DOHH2 (cell line): ENCODE measurements at regions not wholly inside any gene's neighbourhood (a gene's known extent, or its start where the extent isn't known, plus 50 kb on each side); places are given as distances from the start of the nearest gene placed in this dataset.
"Not testable (repeated sequence)": the region's sequence is repeated elsewhere in the genome, so short reads cannot be mapped to it uniquely, and the experiment has no call there.

ENCODE experiments used
- CTCF ChIP-seq: fragments of 200-600 bp; sonication (generic); IDR thresholded peaks from one replicate; pipeline ENCODE4 v1.5.1; 2014; ENCODE audit warnings: antibody characterized with exemption, mild to moderate bottlenecking, low read depth, low read length; ENCODE audit not compliant: poor library complexity, severe bottlenecking
- EZH2phosphoT487 ChIP-seq: fragments of 200-600 bp; sonication (generic); IDR thresholded peaks from 2 replicates; pipeline ENCODE4 v1.6.1; 2017; ENCODE audit warnings: borderline replicate concordance, mild to moderate bottlenecking, antibody characterized with exemption, low read length, moderate library complexity, mixed read lengths

GRCh38 chr12:127836802-127837201 lies 430.2 kb upstream of the TMEM132C start:
- not testable (repeated sequence) for TF ChIP-seq EZH2phosphoT487, CTCF
